ENCODE measurements at regions not wholly inside any gene's neighbourhood (a gene's known extent, or its start where the extent isn't known, plus 50 kb on each side); places are given as distances from the start of the nearest gene placed in this dataset.

- no peaks in the 10 kb centered on the region for H3K36me3 ChIP-seq (ENCODE audit: control insufficient read depth in 1 of 2, insufficient read depth in 2 of 2, low read length in 2 of 2)
- H3K27me3 ChIP-seq (ENCODE audit: low read depth, low read length): no peaks in the 10 kb centered on the region
- no peaks in the 10 kb centered on the region for H3K9me3 ChIP-seq (ENCODE audit: control insufficient read depth in 1 of 2, low read length in 2 of 2)
- no peak overlapping the region for H3K27ac ChIP-seq (ENCODE audit: low read length)
- H3K4me1 ChIP-seq (ENCODE audit: control insufficient read depth in 1 of 2, insufficient read depth in 2 of 2, low read length in 2 of 2): peaks cover 0 to 7% of the 10 kb centered on the region in 2 donors
- no peak overlapping the region for H3K4me3 ChIP-seq (ENCODE audit: low read depth in 1 of 2, low read length in 2 of 2)
Observed at GRCh38 chr9:107615321-107615720, 125.8 kb upstream of the KLF4 start.

GRCh38 chr9:107614765-107615164, 125.2 kb upstream of the KLF4 start:
- Histone ChIP-seq H3K36me3 (ENCODE audit: control insufficient read depth in 1 of 2, insufficient read depth in 2 of 2, low read length in 2 of 2) (no peaks in the 10 kb centered on the region), H3K9me3 (ENCODE audit: control insufficient read depth in 1 of 2, low read length in 2 of 2) (no peaks in the 10 kb centered on the region), H3K4me3 (ENCODE audit: low read depth in 1 of 2, low read length in 2 of 2) (no peak overlapping the region), H3K4me1 (ENCODE audit: control insufficient read depth in 1 of 2, insufficient read depth in 2 of 2, low read length in 2 of 2) (peaks cover 0 to 7% of the 10 kb centered on the region in 2 donors), H3K27ac (ENCODE audit: low read length) (no peak overlapping the region), H3K27me3 (ENCODE audit: low read depth, low read length) (no peaks in the 10 kb centered on the region)

- Histone ChIP-seq H3K36me3 (ENCODE audit: control insufficient read depth in 1 of 2, insufficient read depth in 2 of 2, low read length in 2 of 2) (no peaks in the 10 kb centered on the region), H3K27me3 (ENCODE audit: low read depth, low read length) (no peaks in the 10 kb centered on the region), H3K4me1 (ENCODE audit: control insufficient read depth in 1 of 2, insufficient read depth in 2 of 2, low read length in 2 of 2) (peaks cover 0 to 7% of the 10 kb centered on the region in 2 donors), H3K27ac (ENCODE audit: low read length) (no peak overlapping the region), H3K9me3 (ENCODE audit: control insufficient read depth in 1 of 2, low read length in 2 of 2) (no peaks in the 10 kb centered on the region), H3K4me3 (ENCODE audit: low read depth in 1 of 2, low read length in 2 of 2) (no peak overlapping the region)
Observed at GRCh38 chr9:107613321-107613720, 123.8 kb upstream of the KLF4 start.

GRCh38 chr9:107612136-107612535, 122.6 kb upstream of the KLF4 start:
- H3K27ac ChIP-seq (ENCODE audit: low read length): no peak overlapping the region
- H3K27me3 ChIP-seq (ENCODE audit: low read depth, low read length): no peaks in the 10 kb centered on the region
- no peak overlapping the region for H3K4me3 ChIP-seq (ENCODE audit: low read depth in 1 of 2, low read length in 2 of 2)
- no peaks in the 10 kb centered on the region for H3K9me3 ChIP-seq (ENCODE audit: control insufficient read depth in 1 of 2, low read length in 2 of 2)
- peaks cover 0 to 7% of the 10 kb centered on the region in 2 donors for H3K4me1 ChIP-seq (ENCODE audit: control insufficient read depth in 1 of 2, insufficient read depth in 2 of 2, low read length in 2 of 2)
- no peaks in the 10 kb centered on the region for H3K36me3 ChIP-seq (ENCODE audit: control insufficient read depth in 1 of 2, insufficient read depth in 2 of 2, low read length in 2 of 2)

- H3K9me3 ChIP-seq (ENCODE audit: control insufficient read depth in 1 of 2, low read length in 2 of 2): no peaks in the 10 kb centered on the region
- H3K27ac ChIP-seq (ENCODE audit: low read length): no peak overlapping the region
- H3K36me3 ChIP-seq (ENCODE audit: control insufficient read depth in 1 of 2, insufficient read depth in 2 of 2, low read length in 2 of 2): no peaks in the 10 kb centered on the region
- H3K4me3 ChIP-seq (ENCODE audit: low read depth in 1 of 2, low read length in 2 of 2): no peak overlapping the region
- no peaks in the 10 kb centered on the region for H3K4me1 ChIP-seq (ENCODE audit: control insufficient read depth in 1 of 2, insufficient read depth in 2 of 2, low read length in 2 of 2)
- no peaks in the 10 kb centered on the region for H3K27me3 ChIP-seq (ENCODE audit: low read depth, low read length)
Observed at GRCh38 chr9:107609547-107609946, 120.0 kb upstream of the KLF4 start.

GRCh38 chr9:107606149-107606790, 116.7 kb upstream of the KLF4 start:
- H3K9me3 ChIP-seq (ENCODE audit: control insufficient read depth in 1 of 2, low read length in 2 of 2): no peaks in the 10 kb centered on the region
- H3K27ac ChIP-seq (ENCODE audit: low read length): no peak overlapping the region
- no peaks in the 10 kb centered on the region for H3K4me1 ChIP-seq (ENCODE audit: control insufficient read depth in 1 of 2, insufficient read depth in 2 of 2, low read length in 2 of 2)
- H3K4me3 ChIP-seq (ENCODE audit: low read depth in 1 of 2, low read length in 2 of 2): no peak overlapping the region
- H3K27me3 ChIP-seq (ENCODE audit: low read depth, low read length): no peaks in the 10 kb centered on the region
- H3K36me3 ChIP-seq (ENCODE audit: control insufficient read depth in 1 of 2, insufficient read depth in 2 of 2, low read length in 2 of 2): no peaks in the 10 kb centered on the region

- H3K36me3 ChIP-seq (ENCODE audit: control insufficient read depth in 1 of 2, insufficient read depth in 2 of 2, low read length in 2 of 2): no peaks in the 10 kb centered on the region
- no peaks in the 10 kb centered on the region for H3K9me3 ChIP-seq (ENCODE audit: control insufficient read depth in 1 of 2, low read length in 2 of 2)
- no peaks in the 10 kb centered on the region for H3K4me1 ChIP-seq (ENCODE audit: control insufficient read depth in 1 of 2, insufficient read depth in 2 of 2, low read length in 2 of 2)
Observed at GRCh38 chr9:107605041-107605440, 115.5 kb upstream of the KLF4 start.

GRCh38 chr9:107603281-107603680, 113.7 kb upstream of the KLF4 start:
- Histone ChIP-seq H3K4me3 (ENCODE audit: low read depth in 1 of 2, low read length in 2 of 2) (no peak overlapping the region), H3K4me1 (ENCODE audit: control insufficient read depth in 1 of 2, insufficient read depth in 2 of 2, low read length in 2 of 2) (no peaks in the 10 kb centered on the region), H3K27ac (ENCODE audit: low read length) (no peak overlapping the region), H3K36me3 (ENCODE audit: control insufficient read depth in 1 of 2, insufficient read depth in 2 of 2, low read length in 2 of 2) (no peaks in the 10 kb centered on the region), H3K9me3 (ENCODE audit: control insufficient read depth in 1 of 2, low read length in 2 of 2) (no peaks in the 10 kb centered on the region), H3K27me3 (ENCODE audit: low read depth, low read length) (no peaks in the 10 kb centered on the region)

More at GRCh38 chr9:107605041-107605440, 115.5 kb upstream of the KLF4 start:
- no peak overlapping the region for H3K27ac ChIP-seq (ENCODE audit: low read length)
- H3K27me3 ChIP-seq (ENCODE audit: low read depth, low read length): no peaks in the 10 kb centered on the region
- no peak overlapping the region for H3K4me3 ChIP-seq (ENCODE audit: low read depth in 1 of 2, low read length in 2 of 2)

- Histone ChIP-seq H3K27ac (ENCODE audit: low read length) (no peak overlapping the region), H3K36me3 (ENCODE audit: control insufficient read depth in 1 of 2, insufficient read depth in 2 of 2, low read length in 2 of 2) (no peaks in the 10 kb centered on the region), H3K9me3 (ENCODE audit: control insufficient read depth in 1 of 2, low read length in 2 of 2) (no peaks in the 10 kb centered on the region), H3K4me1 (ENCODE audit: control insufficient read depth in 1 of 2, insufficient read depth in 2 of 2, low read length in 2 of 2) (no peaks in the 10 kb centered on the region), H3K4me3 (ENCODE audit: low read depth in 1 of 2, low read length in 2 of 2) (no peak overlapping the region), H3K27me3 (ENCODE audit: low read depth, low read length) (no peaks in the 10 kb centered on the region)
Observed at GRCh38 chr9:107600060-107600573, 110.5 kb upstream of the KLF4 start.

- Histone ChIP-seq H3K27ac (ENCODE audit: low read length) (no peak overlapping the region), H3K9me3 (ENCODE audit: control insufficient read depth in 1 of 2, low read length in 2 of 2) (no peaks in the 10 kb centered on the region), H3K27me3 (ENCODE audit: low read depth, low read length) (no peaks in the 10 kb centered on the region), H3K4me3 (ENCODE audit: low read depth in 1 of 2, low read length in 2 of 2) (no peak overlapping the region), H3K4me1 (ENCODE audit: control insufficient read depth in 1 of 2, insufficient read depth in 2 of 2, low read length in 2 of 2) (no peaks in the 10 kb centered on the region), H3K36me3 (ENCODE audit: control insufficient read depth in 1 of 2, insufficient read depth in 2 of 2, low read length in 2 of 2) (no peaks in the 10 kb centered on the region)
Observed at GRCh38 chr9:107597743-107598217, 108.2 kb upstream of the KLF4 start.

- no peak overlapping the region for H3K27ac ChIP-seq (ENCODE audit: low read length)
- H3K4me3 ChIP-seq (ENCODE audit: low read depth in 1 of 2, low read length in 2 of 2): no peak overlapping the region
- no peaks in the 10 kb centered on the region for H3K9me3 ChIP-seq (ENCODE audit: control insufficient read depth in 1 of 2, low read length in 2 of 2)
- H3K4me1 ChIP-seq (ENCODE audit: control insufficient read depth in 1 of 2, insufficient read depth in 2 of 2, low read length in 2 of 2): no peaks in the 10 kb centered on the region
- no peaks in the 10 kb centered on the region for H3K36me3 ChIP-seq (ENCODE audit: control insufficient read depth in 1 of 2, insufficient read depth in 2 of 2, low read length in 2 of 2)
- H3K27me3 ChIP-seq (ENCODE audit: low read depth, low read length): no peaks in the 10 kb centered on the region
Observed at GRCh38 chr9:107594908-107595530, 105.5 kb upstream of the KLF4 start.
